SK-N-SH (cell line): ENCODE measurements at regions not wholly inside any gene's neighbourhood (a gene's known extent, or its start where the extent isn't known, plus 50 kb on each side); places are given as distances from the start of the nearest gene placed in this dataset.

Experiments
- CTCF ChIA-PET: fragments of 300-600, 350-600 bp; formaldehyde crosslinking; extraction: SDS; loops from one replicate; lab custom pipeline; 2021; lab: Yijun Ruan, JAX
- POLR2A ChIA-PET: fragments of 350-600 bp; sonication (Branson Sonifier 250); formaldehyde crosslinking; extraction: SDS; loops from one replicate; lab custom pipeline; 2020; ENCODE audit warnings: antibody characterized with exemption, inconsistent platforms; lab: Yijun Ruan, JAX
- DNase-seq: peaks from one replicate; pipeline ENCODE4 v3.0.0; 2012
- H2AFZ ChIP-seq: fragments of 200-600 bp; sonication (generic); 2 replicates; pipeline ENCODE4 v1.8.1; 2016; ENCODE audit warnings: antibody characterized with exemption, mild to moderate bottlenecking, low read depth
- H3F3A ChIP-seq: fragments of 200-600 bp; sonication (generic); replicated peaks from 2 replicates; pipeline ENCODE3; 2016; ENCODE audit warnings: antibody characterized with exemption, mild to moderate bottlenecking; ENCODE audit not compliant: insufficient read depth
- H3K27ac ChIP-seq, 2 experiments: fragments of 200-500 bp in 1 of 2; fragments of 200-600 bp in 1 of 2; sonication (Bioruptor generic) in 1 of 2; sonication (generic), shearing (Covaris generic) in 1 of 2; 2 replicates each; pipeline versions ENCODE4 v1.5.1 to v1.6.1; 2014 to 2016; ENCODE audit warnings: low read depth in 2 of 2, inconsistent platforms in 1 of 2, low read length in 1 of 2, mild to moderate bottlenecking in 1 of 2, mixed read lengths in 1 of 2
- H3K27me3 ChIP-seq: fragments of 200-600 bp; sonication (generic), shearing (Covaris generic); 2 replicates; pipeline ENCODE4 v1.6.1; 2016; ENCODE audit warnings: mixed run types; ENCODE audit not compliant: insufficient read depth
- H3K36me3 ChIP-seq, 2 experiments: fragments of 200-500 bp in 1 of 2; fragments of 200-600 bp in 1 of 2; sonication (Bioruptor generic) in 1 of 2; sonication (generic) in 1 of 2; replicated peaks in 1 of 2; 2 replicates each; pipeline versions ENCODE3 to v1.5.1; 2014 to 2016; ENCODE audit warnings: low read length in 1 of 2, mild to moderate bottlenecking in 1 of 2; ENCODE audit not compliant: insufficient read depth in 2 of 2, control insufficient read depth in 1 of 2
- H3K4me1 ChIP-seq, 2 experiments: fragments of 200-500 bp in 1 of 2; fragments of 200-600 bp in 1 of 2; sonication (Bioruptor generic) in 1 of 2; sonication (generic), shearing (Covaris generic) in 1 of 2; 2 replicates each; pipeline versions ENCODE4 v1.5.1 to v1.6.1; 2014 to 2016; ENCODE audit warnings: low read depth in 1 of 2, low read length in 1 of 2, mixed run types in 1 of 2; ENCODE audit not compliant: insufficient read depth in 2 of 2, control insufficient read depth in 1 of 2
- H3K4me2 ChIP-seq: fragments of 200-600 bp; sonication (generic), shearing (Covaris generic); 2 replicates; pipeline ENCODE4 v1.6.1; 2017; ENCODE audit warnings: mixed run types
- H3K4me3 ChIP-seq, 2 experiments: fragments of 200-500 bp in 1 of 2; fragments of 200-600 bp in 1 of 2; sonication (Bioruptor generic) in 1 of 2; sonication (generic), shearing (Covaris generic) in 1 of 2; 2 replicates each; pipeline versions ENCODE4 v1.5.1 to v1.8.1; 2014 to 2016; ENCODE audit warnings: low read depth in 2 of 2, inconsistent platforms in 1 of 2, low read length in 1 of 2, mild to moderate bottlenecking in 1 of 2, mixed read lengths in 1 of 2, moderate library complexity in 1 of 2
- H3K79me2 ChIP-seq: fragments of 200-600 bp; sonication (generic); 2 replicates; pipeline ENCODE4 v1.8.1; 2017; ENCODE audit warnings: mild to moderate bottlenecking; ENCODE audit not compliant: insufficient read depth
- H3K9ac ChIP-seq: fragments of 200-600 bp; sonication (generic); 2 replicates; pipeline ENCODE4 v1.6.1; 2017; ENCODE audit warnings: mixed run types
- H3K9me2 ChIP-seq: fragments of 200-600 bp; sonication (generic); 2 replicates; pipeline ENCODE4 v1.6.1; 2017; ENCODE audit warnings: mixed run types
- H3K9me3 ChIP-seq: fragments of 200-600 bp; sonication (generic); 2 replicates; pipeline ENCODE4 v1.6.1; 2017; ENCODE audit warnings: mixed run types, mild to moderate bottlenecking, moderate library complexity
- H4K20me1 ChIP-seq: fragments of 200-600 bp; sonication (generic); 2 replicates; pipeline ENCODE4 v1.6.1; 2017; ENCODE audit warnings: mild to moderate bottlenecking, mixed run types; ENCODE audit not compliant: insufficient read depth
- ELF1 ChIP-seq: IDR thresholded peaks from 2 replicates; pipeline ENCODE4 v1.4.0; 2012
- EP300 ChIP-seq, 2 experiments: IDR thresholded peaks; 2 replicates each; pipeline versions ENCODE4 v1.4.0 to v1.6.1; 2012; ENCODE audit warnings: borderline replicate concordance in 1 of 2, low read depth in 1 of 2, low read length in 1 of 2
- EZH2phosphoT487 ChIP-seq: fragments of 200-600 bp; sonication (generic); IDR thresholded peaks from 2 replicates; pipeline ENCODE4 v1.6.1; 2017; ENCODE audit warnings: low read depth, mixed run types, mild to moderate bottlenecking, antibody characterized with exemption, moderate library complexity, borderline replicate concordance
- FOXJ3 ChIP-seq: sonication (generic); formaldehyde crosslinking; IDR thresholded peaks from 2 replicates; pipeline ENCODE4 v1.5.1; 2020; ENCODE audit warnings: mild to moderate bottlenecking, missing genetic modification reagents
- FOXM1 ChIP-seq: IDR thresholded peaks from 2 replicates; pipeline ENCODE4 v1.4.0; 2012; ENCODE audit warnings: low read depth, mild to moderate bottlenecking
- GABPA ChIP-seq: IDR thresholded peaks from 2 replicates; pipeline ENCODE4 v1.4.0; 2012; ENCODE audit warnings: low read depth, mild to moderate bottlenecking
- GATA2 ChIP-seq: sonication (generic); formaldehyde crosslinking; IDR thresholded peaks from 2 replicates; pipeline ENCODE4 v1.5.0; 2020; ENCODE audit warnings: mild to moderate bottlenecking, missing genetic modification reagents
- JUND ChIP-seq: IDR thresholded peaks from 2 replicates; pipeline ENCODE4 v1.4.0; 2012
- MXI1 ChIP-seq: IDR thresholded peaks from 2 replicates; pipeline ENCODE4 v1.6.1; 2012; ENCODE audit warnings: mild to moderate bottlenecking, low read depth, low read length, improper control_type of control experiment
- NFIC ChIP-seq: IDR thresholded peaks from 2 replicates; pipeline ENCODE4 v1.4.0; 2012; ENCODE audit warnings: borderline replicate concordance
- RAD21 ChIP-seq: IDR thresholded peaks from 2 replicates; pipeline ENCODE4 v1.6.1; 2012; ENCODE audit warnings: mild to moderate bottlenecking, low read length
- RFX5 ChIP-seq: IDR thresholded peaks from 2 replicates; pipeline ENCODE4 v1.6.1; 2012; ENCODE audit warnings: mild to moderate bottlenecking, improper control_type of control experiment, low read length
- TAF1 ChIP-seq: IDR thresholded peaks from 2 replicates; pipeline ENCODE4 v1.6.1; 2012; ENCODE audit warnings: low read depth, mild to moderate bottlenecking, low read length, moderate library complexity, borderline replicate concordance
- TCF12 ChIP-seq: IDR thresholded peaks from 2 replicates; pipeline ENCODE4 v1.4.0; 2012
- TEAD4 ChIP-seq: IDR thresholded peaks from 2 replicates; pipeline ENCODE4 v1.4.0; 2012; ENCODE audit warnings: mild to moderate bottlenecking, borderline replicate concordance; ENCODE audit not compliant: insufficient read depth
- YY1 ChIP-seq: IDR thresholded peaks from 2 replicates; pipeline ENCODE4 v1.4.0; 2012; ENCODE audit warnings: low read depth, mild to moderate bottlenecking
- WGBS: methylation state at CpG from one replicate; pipeline ENCODE4 v1.1.6; 2017; ENCODE audit warnings: low lambda C conversion rate; 5-methylcytosine and 5-hydroxymethylcytosine counted together
- TF ChIP-seq, protein P1 (sequence below): IDR thresholded peaks from 2 replicates; pipeline ENCODE4 v1.4.0; 2012; ENCODE audit warnings: low read depth, borderline replicate concordance
- TF ChIP-seq, protein P2 (sequence below): IDR thresholded peaks from 2 replicates; pipeline ENCODE4 v1.4.0; 2012; ENCODE audit warnings: low read depth, borderline replicate concordance
- TF ChIP-seq, protein P3 (sequence below): IDR thresholded peaks from 2 replicates; pipeline ENCODE4; 2012
- TF ChIP-seq, protein P4 (sequence below): fragments of 150-350 bp; IDR thresholded peaks from 2 replicates; pipeline ENCODE4 v1.6.1; 2016; ENCODE audit warnings: mild to moderate bottlenecking, low read depth, low read length
- TF ChIP-seq, protein P5 (sequence below): IDR thresholded peaks from 2 replicates; pipeline ENCODE4 v1.6.1; 2012; ENCODE audit warnings: mild to moderate bottlenecking, low read depth, low read length, moderate library complexity

DNA sequence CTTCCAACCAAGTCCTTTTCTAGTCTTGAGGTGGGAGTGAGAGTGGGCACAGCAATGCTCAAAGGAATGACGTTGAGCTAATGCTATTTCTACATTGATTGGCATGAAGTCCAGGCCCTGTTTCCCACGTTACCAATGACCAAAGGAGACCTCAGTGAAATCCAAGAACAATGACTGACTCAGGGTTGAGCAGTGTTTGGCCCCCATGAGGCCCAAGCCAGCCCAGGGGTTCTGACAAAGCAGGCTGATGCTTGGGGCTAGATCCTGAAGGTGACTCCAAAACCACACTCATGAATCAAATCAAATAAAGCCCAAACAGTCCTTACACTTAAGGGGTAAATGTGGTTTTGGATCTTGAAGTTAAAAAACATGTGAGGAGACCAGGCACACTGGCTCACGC is 278.5 kb upstream of the GJB5 start:
- Histone ChIP-seq H3K36me3 (no peaks in the 10 kb centered on the region), H2AFZ (no peak overlapping the region), H3K27ac (no peak overlapping the region), H3K9me2 (no peaks in the 10 kb centered on the region), H3K9me3 (no peaks in the 10 kb centered on the region; the same call in 1 of the 2 replicates), H3F3A (no peaks in the 10 kb centered on the region), H3K27me3 (no peaks in the 10 kb centered on the region), H3K79me2 (no peaks in the 10 kb centered on the region), H3K4me2 (no peak overlapping the region), H3K9ac (no peak overlapping the region), H3K4me1 (no peaks in the 10 kb centered on the region), H3K4me3 (no peak overlapping the region), H4K20me1 (no peaks in the 10 kb centered on the region)
- no peak for DNase-seq
- CTCF ChIA-PET = interaction anchor here (3.6 kb wide), 1 partner anchor 16 kb away, joined by 18 read pairs; no protein-coding TSS in a partner anchor
- WGBS = 15% methylated on average over 3 of the region's 3 CpGs
- POLR2A ChIA-PET = no interaction called here
- TF ChIP-seq, protein P1, sequence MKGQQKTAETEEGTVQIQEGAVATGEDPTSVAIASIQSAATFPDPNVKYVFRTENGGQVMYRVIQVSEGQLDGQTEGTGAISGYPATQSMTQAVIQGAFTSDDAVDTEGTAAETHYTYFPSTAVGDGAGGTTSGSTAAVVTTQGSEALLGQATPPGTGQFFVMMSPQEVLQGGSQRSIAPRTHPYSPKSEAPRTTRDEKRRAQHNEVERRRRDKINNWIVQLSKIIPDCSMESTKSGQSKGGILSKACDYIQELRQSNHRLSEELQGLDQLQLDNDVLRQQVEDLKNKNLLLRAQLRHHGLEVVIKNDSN = no peak
- TF ChIP-seq ELF1 = no peak
- TF ChIP-seq RAD21 = no peak
- TF ChIP-seq EP300 (IDR thresholded peaks at IDR 0.05; ENCODE audit: borderline replicate concordance in 1 of 2, low read depth in 1 of 2, low read length in 1 of 2) = no peak
- TF ChIP-seq NFIC = no peak
- no peak for TF ChIP-seq TCF12
- no peak for TF ChIP-seq GATA2 (CRISPR knock-in tag)
- TF ChIP-seq, protein P2, sequence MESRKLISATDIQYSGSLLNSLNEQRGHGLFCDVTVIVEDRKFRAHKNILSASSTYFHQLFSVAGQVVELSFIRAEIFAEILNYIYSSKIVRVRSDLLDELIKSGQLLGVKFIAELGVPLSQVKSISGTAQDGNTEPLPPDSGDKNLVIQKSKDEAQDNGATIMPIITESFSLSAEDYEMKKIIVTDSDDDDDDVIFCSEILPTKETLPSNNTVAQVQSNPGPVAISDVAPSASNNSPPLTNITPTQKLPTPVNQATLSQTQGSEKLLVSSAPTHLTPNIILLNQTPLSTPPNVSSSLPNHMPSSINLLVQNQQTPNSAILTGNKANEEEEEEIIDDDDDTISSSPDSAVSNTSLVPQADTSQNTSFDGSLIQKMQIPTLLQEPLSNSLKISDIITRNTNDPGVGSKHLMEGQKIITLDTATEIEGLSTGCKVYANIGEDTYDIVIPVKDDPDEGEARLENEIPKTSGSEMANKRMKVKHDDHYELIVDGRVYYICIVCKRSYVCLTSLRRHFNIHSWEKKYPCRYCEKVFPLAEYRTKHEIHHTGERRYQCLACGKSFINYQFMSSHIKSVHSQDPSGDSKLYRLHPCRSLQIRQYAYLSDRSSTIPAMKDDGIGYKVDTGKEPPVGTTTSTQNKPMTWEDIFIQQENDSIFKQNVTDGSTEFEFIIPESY = no peak
- TF ChIP-seq RFX5 = no peak

DNA sequence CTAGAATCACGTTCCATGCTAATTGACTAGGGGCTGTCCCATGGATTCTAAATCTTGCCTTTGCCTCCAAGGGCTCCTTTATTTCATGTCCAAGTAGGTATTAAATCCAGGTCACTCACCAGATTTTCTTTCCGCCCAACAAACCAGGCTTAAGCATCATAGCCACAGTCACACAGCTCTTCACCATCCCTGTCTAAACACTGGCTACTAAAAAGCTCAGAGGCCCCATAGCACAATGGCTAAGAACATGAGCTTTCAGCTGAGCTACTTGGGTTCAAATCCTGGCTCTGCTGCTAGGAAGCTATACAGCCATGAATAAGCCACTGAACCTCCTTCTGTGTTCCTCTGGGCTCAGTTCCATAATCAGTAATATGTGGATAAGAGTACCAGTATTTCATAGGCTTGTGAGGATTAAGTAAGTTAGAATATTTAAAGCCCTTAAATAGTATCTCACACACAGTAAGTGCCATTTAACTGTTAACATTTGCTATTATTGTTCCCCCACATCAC is 277.2 kb upstream of the GJB5 start:
- POLR2A ChIA-PET = no interaction called here
- H4K20me1 ChIP-seq = no peaks in the 10 kb centered on the region
- no peaks in the 10 kb centered on the region for H3K79me2 ChIP-seq
- DNase-seq = no peak
- no peaks in the 10 kb centered on the region for H3K27me3 ChIP-seq
- H3K9me3 ChIP-seq = no peaks in the 10 kb centered on the region
- WGBS = 14% methylated on average over 2 of the region's 2 CpGs
- H3K4me2 ChIP-seq = no peak overlapping the region
- H3K4me3 ChIP-seq = no peak overlapping the region
- CTCF ChIA-PET = interaction anchor here (0.9 to 1.9 kb wide), 3 partner anchors 11 to 120 kb away, joined by 3 to 6 read pairs (median 6); no protein-coding TSS in a partner anchor
- H3F3A ChIP-seq = no peaks in the 10 kb centered on the region
- H2AFZ ChIP-seq = no peak overlapping the region
- no peak overlapping the region for H3K9ac ChIP-seq
- H3K36me3 ChIP-seq = no peaks in the 10 kb centered on the region
- H3K9me2 ChIP-seq = no peaks in the 10 kb centered on the region
- H3K27ac ChIP-seq = no peak overlapping the region
- no peaks in the 10 kb centered on the region for H3K4me1 ChIP-seq
- no peak for TF ChIP-seq JUND
- TF ChIP-seq TEAD4 = no peak
- no peak for TF ChIP-seq FOXJ3 (CRISPR knock-in tag)
- TF ChIP-seq, protein P3, sequence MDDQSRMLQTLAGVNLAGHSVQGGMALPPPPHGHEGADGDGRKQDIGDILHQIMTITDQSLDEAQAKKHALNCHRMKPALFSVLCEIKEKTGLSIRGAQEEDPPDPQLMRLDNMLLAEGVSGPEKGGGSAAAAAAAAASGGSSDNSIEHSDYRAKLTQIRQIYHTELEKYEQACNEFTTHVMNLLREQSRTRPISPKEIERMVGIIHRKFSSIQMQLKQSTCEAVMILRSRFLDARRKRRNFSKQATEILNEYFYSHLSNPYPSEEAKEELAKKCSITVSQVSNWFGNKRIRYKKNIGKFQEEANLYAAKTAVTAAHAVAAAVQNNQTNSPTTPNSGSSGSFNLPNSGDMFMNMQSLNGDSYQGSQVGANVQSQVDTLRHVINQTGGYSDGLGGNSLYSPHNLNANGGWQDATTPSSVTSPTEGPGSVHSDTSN = no peak
- TF ChIP-seq RAD21 = no peak
- no peak for TF ChIP-seq RFX5
- TF ChIP-seq YY1 = no peak
- TF ChIP-seq, protein P4, sequence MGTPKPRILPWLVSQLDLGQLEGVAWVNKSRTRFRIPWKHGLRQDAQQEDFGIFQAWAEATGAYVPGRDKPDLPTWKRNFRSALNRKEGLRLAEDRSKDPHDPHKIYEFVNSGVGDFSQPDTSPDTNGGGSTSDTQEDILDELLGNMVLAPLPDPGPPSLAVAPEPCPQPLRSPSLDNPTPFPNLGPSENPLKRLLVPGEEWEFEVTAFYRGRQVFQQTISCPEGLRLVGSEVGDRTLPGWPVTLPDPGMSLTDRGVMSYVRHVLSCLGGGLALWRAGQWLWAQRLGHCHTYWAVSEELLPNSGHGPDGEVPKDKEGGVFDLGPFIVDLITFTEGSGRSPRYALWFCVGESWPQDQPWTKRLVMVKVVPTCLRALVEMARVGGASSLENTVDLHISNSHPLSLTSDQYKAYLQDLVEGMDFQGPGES = no peak
- no peak for TF ChIP-seq MXI1
- TF ChIP-seq TAF1 = no peak
- no peak for TF ChIP-seq GABPA
- no peak for TF ChIP-seq EZH2phosphoT487
- TF ChIP-seq FOXM1 = no peak
- TF ChIP-seq, protein P5, sequence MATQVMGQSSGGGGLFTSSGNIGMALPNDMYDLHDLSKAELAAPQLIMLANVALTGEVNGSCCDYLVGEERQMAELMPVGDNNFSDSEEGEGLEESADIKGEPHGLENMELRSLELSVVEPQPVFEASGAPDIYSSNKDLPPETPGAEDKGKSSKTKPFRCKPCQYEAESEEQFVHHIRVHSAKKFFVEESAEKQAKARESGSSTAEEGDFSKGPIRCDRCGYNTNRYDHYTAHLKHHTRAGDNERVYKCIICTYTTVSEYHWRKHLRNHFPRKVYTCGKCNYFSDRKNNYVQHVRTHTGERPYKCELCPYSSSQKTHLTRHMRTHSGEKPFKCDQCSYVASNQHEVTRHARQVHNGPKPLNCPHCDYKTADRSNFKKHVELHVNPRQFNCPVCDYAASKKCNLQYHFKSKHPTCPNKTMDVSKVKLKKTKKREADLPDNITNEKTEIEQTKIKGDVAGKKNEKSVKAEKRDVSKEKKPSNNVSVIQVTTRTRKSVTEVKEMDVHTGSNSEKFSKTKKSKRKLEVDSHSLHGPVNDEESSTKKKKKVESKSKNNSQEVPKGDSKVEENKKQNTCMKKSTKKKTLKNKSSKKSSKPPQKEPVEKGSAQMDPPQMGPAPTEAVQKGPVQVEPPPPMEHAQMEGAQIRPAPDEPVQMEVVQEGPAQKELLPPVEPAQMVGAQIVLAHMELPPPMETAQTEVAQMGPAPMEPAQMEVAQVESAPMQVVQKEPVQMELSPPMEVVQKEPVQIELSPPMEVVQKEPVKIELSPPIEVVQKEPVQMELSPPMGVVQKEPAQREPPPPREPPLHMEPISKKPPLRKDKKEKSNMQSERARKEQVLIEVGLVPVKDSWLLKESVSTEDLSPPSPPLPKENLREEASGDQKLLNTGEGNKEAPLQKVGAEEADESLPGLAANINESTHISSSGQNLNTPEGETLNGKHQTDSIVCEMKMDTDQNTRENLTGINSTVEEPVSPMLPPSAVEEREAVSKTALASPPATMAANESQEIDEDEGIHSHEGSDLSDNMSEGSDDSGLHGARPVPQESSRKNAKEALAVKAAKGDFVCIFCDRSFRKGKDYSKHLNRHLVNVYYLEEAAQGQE = no peak
- no peak for TF ChIP-seq NFIC
